GM21576 (cell line): ENCODE measurements at regions not wholly inside any gene's neighbourhood (a gene's known extent, or its start where the extent isn't known, plus 50 kb on each side); places are given as distances from the start of the nearest gene placed in this dataset.
"Not testable (repeated sequence)": the region's sequence is repeated elsewhere in the genome, so short reads cannot be mapped to it uniquely, and the experiment has no call there.

Experiments used
- ATAC-seq: cut with Tn5 transposase; IDR thresholded peaks from one replicate; pipeline ENCODE4 v1.9.1; 2021; ENCODE audit warnings: mild to moderate bottlenecking, moderate library complexity; ENCODE audit not compliant: unreplicated experiment

GRCh38 chr18:38297910-38298309 is 732.3 kb upstream of the CELF4 start:
- no peak for ATAC-seq

DNA sequence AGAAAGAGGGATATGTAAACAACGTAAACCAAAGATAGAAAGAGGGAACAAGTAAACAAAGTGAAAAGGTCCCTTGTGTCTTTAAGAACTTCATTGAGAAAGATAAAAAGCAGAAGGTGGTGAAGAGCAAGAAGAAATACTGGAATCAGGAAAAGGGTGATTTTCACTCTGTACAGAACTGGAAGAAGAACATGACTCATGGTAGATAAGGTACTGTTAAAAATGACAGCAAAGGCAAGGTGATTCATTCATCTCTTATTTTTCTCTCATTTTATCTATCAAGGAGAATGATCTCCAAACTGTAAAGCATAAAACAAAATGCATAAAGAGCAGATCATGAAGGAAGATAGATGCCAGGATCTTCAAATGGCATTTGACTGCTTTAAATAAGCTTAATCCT is 724.6 kb upstream of the CELF4 start:
- no peak for ATAC-seq

DNA sequence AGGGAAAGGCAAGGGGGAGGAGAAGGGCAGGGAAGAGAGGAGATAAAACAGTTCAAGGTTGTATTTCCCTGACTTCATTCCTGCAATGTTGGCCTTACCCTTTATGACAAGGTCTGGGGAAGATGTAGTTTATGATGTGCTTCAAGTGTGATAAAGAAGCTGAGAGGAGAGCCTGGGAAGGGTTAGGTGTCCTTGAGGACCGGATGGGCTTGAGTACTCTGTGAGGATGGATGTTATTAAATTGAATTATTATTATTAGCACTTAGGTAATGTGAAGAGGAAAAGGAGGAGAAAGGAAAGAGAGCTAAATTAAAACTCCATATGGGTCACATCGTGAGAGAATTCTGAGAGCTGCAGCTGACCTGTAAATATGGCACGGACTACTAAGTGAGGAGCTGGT is 719.4 kb upstream of the CELF4 start:
- no peak for ATAC-seq

- no peak for ATAC-seq
These were observed 697.5 kb upstream of the CELF4 start for GRCh38 chr18:38263066-38263465.

GRCh38 chr18:38262661-38263060 is 697.1 kb upstream of the CELF4 start:
- no peak for ATAC-seq

DNA sequence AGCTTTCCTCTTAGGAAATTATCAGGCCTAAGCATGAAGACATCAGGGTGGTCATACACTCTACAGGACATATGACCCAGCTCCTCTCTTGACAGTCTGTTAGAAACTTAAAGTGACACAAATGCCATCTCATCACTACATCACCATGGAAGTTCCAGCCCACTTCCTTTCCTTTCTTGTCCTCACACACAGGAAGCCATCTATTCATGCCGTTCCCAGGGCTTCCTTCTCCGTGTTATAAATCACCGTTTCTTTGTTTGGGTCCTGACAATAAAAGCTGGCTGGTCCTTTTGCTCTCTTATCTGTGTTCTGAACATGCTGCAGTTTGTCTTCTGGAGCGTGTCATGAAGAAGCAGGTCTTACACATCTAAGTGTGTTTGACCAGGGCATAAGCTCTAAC is 692.1 kb upstream of the CELF4 start:
- ATAC-seq = no peak

GRCh38 chr18:38256366-38256765 is 690.8 kb upstream of the CELF4 start:
- no peak for ATAC-seq

- ATAC-seq = no peak
These were observed 685.4 kb upstream of the CELF4 start for GRCh38 chr18:38250971-38251370.

GRCh38 chr18:38244480-38244879 is 678.9 kb upstream of the CELF4 start:
- ATAC-seq = no peak

DNA sequence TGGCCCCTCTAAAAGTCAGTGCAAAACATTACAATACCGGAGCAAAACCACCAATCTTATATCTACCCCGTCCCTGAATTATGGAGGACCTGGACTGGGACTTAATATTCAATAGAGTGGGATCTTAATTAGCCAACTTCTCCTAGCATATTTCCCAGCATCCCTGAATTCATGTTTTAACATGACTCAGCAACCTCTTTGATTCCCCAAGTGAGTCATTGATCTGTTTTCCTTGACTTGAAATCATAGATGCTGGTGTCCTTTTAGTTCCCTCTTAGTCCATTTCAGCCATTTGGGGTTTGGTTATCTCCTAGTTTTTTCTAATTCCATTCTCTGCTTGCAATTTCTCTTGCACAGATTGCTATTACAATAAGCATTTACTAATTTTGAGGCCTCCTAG is 677.7 kb upstream of the CELF4 start:
- no peak for ATAC-seq

- no peak for ATAC-seq
These were observed 676.1 kb upstream of the CELF4 start for GRCh38 chr18:38241736-38242135.

GRCh38 chr18:38241216-38241615 is 675.6 kb upstream of the CELF4 start:
- no peak for ATAC-seq

- no peak for ATAC-seq
These were observed 674.0 kb upstream of the CELF4 start for GRCh38 chr18:38239606-38240005.

DNA sequence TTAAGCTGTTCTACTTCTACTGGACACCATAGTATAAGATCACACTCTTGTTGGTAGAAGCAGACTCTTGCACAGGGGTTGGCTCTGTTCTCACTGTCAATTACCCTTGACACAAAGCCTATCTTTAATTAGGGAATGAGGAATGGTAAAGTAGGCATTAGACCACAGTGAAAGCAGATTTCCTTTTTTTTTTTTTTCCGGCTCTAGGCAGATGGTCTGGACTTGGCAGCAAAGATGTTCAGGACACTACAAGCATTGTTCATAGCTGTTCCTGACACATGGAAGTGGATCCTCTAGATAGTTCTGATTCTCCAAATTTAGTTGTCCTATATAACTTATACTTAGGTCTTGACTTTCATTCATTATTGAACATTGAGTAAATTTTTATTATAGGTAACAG is 672.2 kb upstream of the CELF4 start:
- no peak for ATAC-seq

- no peak for ATAC-seq
These were observed 656.0 kb upstream of the CELF4 start for GRCh38 chr18:38221476-38222100.

DNA sequence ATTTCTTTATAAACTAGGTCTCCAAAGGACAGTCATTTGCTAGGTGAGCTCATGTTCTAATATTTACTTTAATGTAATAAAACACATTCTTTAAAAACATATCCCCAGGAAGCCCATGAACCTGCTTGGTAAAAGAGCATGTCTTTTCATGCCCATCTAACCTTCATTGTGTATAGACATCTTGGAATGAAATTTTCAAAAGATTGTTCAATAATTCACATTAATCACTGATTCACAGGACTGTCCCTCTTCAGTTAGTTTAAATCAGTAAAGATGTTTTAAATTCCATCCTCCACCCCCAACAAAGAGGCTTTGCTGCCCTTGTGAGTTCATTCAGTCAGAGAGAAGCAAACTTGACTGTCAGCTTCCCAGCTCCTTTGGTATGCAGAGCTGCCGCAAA is 633.4 kb upstream of the CELF4 start:
- no peak for ATAC-seq

DNA sequence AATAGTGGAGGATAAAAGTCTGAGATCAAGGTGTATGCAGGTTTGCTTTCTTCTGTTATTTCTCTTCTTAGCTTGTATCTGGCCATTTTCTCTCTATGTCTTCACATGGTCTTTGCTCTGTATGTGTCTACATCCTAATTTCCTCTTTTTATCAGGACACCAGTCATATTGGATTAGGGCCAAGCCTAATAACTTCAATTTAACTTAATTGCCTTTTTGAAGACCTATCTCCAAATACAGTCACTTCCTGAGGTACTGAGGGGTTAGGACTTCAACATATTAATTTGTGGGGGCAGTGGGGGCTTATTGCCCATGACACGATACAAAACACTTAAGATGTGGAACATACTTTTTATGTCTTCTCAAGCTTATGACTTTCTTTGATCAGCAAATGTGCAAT is 632.9 kb upstream of the CELF4 start:
- no peak for ATAC-seq

DNA sequence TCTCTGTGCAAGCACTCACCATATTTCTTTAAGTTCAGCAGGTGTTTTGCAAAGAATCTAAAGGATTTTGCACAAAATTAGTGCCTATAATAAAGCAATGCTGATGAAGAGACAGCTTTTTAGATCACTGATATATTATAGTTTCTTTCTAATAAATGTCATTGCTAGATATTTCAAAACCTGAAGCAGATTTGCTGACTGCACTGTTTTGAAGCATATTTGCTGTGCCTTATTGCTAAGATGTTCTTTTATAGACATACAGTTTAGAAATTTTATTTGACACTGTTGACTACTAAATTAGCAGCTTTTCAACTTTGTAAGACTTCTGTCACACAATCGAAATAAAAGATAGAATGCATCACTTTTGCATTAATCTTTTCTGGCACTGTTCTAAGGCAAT is 620.9 kb upstream of the CELF4 start:
- no peak for ATAC-seq

GRCh38 chr18:38174594-38174993 is 609.0 kb upstream of the CELF4 start:
- ATAC-seq = no peak

GRCh38 chr18:38174173-38174572 is 608.6 kb upstream of the CELF4 start:
- no peak for ATAC-seq

DNA sequence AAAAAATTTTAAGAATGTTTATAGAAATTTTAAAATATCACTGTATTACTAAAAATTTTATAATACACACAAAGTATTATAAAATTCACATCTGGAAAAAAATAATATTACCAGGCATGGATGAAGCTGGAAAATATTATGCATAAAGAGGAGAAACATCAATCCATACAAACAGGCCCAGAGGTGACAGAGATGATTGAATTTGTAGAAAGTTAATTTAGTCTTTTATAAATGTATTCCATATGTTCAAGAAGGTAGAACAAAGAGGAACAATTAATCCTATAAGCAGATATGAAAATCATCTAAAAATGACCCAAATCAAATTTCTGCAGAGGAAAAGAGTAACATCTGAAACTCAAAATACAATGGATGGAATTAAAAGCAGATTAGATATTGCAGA is 605.2 kb upstream of the CELF4 start:
- no peak for ATAC-seq

- ATAC-seq = no peak
These were observed 602.0 kb upstream of the CELF4 start for GRCh38 chr18:38167623-38168022.

DNA sequence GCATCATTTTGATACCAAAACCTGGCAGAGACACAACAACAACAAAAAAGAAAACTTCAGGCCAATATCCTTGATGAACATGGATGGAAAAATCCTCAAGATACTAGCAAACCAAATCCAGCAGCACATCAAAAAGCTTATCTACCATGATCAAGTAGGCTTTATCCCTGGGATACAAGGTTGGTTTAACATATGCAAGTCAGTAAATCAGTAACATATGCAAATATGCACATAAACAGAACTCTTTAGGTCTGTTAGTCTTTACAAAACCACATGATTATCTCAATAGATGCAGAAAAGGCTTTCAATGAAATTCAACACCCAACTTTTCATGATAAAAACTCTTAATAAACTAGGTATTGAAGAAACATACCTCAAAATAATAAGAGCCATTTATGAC is 587.5 kb upstream of the CELF4 start:
- ATAC-seq = not testable (repeated sequence)

- no peak for ATAC-seq
These were observed 551.1 kb upstream of the CELF4 start for GRCh38 chr18:38116716-38117115.
